ENCODE measurements at regions not wholly inside any gene's neighbourhood (a gene's known extent, or its start where the extent isn't known, plus 50 kb on each side); places are given as distances from the start of the nearest gene placed in this dataset.

DNA sequence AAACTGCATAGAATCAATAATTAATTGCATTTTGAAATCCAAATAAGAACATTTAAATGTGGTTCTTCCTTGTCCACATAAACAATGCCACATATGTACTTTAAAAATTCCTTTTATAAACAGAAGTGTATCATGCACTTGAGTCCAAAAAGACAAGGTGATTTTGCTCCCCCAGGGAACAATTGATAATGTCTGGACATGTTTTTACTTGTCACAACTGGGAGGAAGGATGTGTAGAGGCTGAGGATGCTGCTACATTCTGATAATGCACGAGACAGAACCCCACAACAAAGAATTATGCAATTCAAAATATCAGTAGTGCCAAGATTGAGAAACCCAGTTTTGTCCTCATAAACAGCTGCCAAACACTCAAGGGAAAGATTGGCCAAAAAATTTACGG lies 181.1 kb upstream of the ISL1 start:
- no peak for TF ChIP-seq CTCF (IDR thresholded peaks at IDR 0.05)
- no peak for TF ChIP-seq POLR2A (IDR thresholded peaks at IDR 0.05)

Data from ovary (tissue), 3 donors.